GM19324 (cell line): ENCODE measurements at regions not wholly inside any gene's neighbourhood (a gene's known extent, or its start where the extent isn't known, plus 50 kb on each side); places are given as distances from the start of the nearest gene placed in this dataset.
"Not testable (repeated sequence)": the region's sequence is repeated elsewhere in the genome, so short reads cannot be mapped to it uniquely, and the experiment has no call there.

Experiments used
- ATAC-seq: cut with Tn5 transposase; IDR thresholded peaks from one replicate; pipeline ENCODE4 v1.9.1; 2021; ENCODE audit warnings: mild to moderate bottlenecking, moderate library complexity; ENCODE audit not compliant: unreplicated experiment, low FRiP score

DNA sequence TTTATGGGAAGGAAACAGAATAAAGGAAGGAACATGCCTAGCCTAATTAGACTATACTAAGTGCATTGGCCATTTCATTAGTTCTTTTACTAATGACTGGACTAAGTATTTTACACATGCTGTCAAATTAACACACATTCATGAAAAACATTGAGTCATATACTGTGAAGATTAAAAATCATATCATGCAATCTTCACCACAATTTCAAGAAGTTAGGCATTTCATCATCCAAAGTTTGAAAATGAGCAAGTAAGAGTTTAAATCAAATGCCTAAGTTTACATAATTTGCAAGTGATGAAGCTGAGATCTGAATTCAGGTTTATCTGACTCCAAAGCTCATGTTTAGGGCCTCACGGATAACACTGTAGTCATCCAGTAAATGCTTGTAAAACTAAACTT, 601.0 kb downstream of the PDCD6IP start:
- no peak for ATAC-seq

- ATAC-seq: no peak
These were observed 606.7 kb downstream of the PDCD6IP start for GRCh38 chr3:34405159-34405558.

GRCh38 chr3:34407281-34407680, 608.9 kb downstream of the PDCD6IP start:
- ATAC-seq: no peak

- ATAC-seq: no peak
These were observed 609.7 kb downstream of the PDCD6IP start for GRCh38 chr3:34408088-34408487.

DNA sequence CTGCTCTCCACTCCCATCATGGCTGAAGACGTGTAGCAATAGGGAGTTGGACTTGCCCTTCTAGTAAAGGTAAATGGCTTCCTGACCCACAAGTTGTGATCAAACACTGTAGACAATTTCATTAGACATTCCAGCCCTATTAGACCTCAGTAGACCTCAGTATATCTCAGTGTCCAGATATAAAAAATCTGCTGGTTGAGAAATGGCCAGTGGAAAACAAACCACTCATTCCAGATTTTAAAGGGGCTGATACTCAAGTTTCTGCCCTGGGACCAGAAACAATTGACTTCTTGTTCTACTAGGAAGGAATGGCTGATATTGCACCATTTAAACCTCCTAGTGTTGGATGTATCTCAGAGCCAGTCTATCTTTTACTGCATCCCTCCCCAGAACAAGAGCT, 613.2 kb downstream of the PDCD6IP start:
- ATAC-seq: no peak

GRCh38 chr3:34419801-34420200, 621.4 kb downstream of the PDCD6IP start:
- no peak for ATAC-seq

DNA sequence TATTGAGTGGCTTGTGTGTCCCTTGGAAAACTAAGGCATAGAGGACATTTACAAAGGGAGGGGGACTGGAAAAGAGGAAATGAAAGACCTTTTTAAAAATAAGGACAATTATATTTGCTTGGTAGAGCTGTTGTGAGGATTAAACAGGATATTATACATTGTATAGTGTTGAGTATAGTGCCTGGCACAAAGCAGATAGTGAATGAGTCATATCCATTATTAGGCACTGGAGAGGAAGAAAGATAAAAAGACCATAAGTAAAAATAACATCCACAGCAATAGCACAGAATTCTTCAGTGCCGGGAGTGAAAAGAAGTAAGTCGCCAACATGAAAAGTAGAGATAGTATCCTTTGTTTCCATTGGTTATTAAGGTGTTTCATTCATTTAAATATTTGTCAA, 623.3 kb downstream of the PDCD6IP start:
- ATAC-seq: no peak

GRCh38 chr3:34439796-34440195, 641.4 kb downstream of the PDCD6IP start:
- no peak for ATAC-seq

- ATAC-seq: no peak
These were observed 645.7 kb downstream of the PDCD6IP start for GRCh38 chr3:34444137-34444536.

DNA sequence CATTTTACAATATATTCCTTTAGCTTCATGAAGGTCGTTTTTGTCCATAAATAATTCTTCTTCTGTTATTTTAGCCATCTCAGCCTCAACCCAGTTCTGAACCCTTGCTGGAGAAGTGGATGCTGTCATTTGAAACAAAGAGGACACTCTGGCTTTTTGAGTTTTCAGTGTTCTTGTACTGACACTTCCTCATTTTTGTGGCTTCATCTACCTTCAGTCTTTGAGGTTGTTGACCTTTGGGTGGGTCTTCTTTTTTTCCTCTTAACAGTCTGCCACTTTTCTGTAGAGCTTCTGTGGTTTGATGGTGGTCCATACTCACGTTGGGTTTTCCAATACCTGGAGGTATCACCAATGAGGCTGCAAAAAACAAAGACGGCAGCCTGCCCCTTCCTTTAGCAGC, 650.9 kb downstream of the PDCD6IP start:
- no peak for ATAC-seq

GRCh38 chr3:34463414-34463813, 665.0 kb downstream of the PDCD6IP start:
- no peak for ATAC-seq

DNA sequence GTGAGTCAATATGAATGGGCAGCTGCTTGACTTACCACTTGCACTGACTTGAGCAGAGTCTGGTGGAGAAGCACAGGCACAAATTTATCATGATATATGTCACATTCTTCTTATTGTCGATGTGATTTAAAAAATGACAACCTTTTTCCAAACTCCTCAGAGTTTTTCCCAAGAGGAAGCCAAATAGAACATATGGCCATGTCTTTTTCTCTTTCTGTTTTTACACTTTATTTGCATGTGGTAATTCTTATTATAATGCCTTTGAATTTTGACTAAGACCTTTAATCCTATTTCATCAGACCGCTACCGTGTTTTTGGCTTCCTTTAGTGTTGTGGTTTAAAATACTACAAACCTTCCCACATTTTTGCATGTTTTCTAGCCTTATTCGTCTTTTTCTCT, 666.2 kb downstream of the PDCD6IP start:
- no peak for ATAC-seq

DNA sequence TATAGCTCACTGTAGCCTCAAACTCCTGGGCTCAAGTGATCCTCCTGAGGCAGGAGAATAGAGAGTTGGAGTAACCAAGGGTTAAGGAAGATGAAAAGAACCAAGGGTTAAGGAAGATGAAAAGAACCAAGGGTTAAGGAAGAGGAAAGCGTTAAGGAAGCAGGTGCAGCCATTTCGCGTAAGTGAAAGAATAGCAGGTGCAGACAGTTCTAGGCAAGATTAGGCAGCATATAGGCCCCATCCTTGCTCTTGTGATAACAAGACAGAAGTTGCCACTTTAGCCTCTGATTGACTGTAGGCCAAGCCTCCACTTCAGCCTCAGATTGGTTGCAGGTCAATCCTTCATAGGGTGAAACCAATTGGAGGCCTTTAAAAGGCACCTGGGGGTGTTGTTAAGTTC, 677.4 kb downstream of the PDCD6IP start:
- no peak for ATAC-seq

DNA sequence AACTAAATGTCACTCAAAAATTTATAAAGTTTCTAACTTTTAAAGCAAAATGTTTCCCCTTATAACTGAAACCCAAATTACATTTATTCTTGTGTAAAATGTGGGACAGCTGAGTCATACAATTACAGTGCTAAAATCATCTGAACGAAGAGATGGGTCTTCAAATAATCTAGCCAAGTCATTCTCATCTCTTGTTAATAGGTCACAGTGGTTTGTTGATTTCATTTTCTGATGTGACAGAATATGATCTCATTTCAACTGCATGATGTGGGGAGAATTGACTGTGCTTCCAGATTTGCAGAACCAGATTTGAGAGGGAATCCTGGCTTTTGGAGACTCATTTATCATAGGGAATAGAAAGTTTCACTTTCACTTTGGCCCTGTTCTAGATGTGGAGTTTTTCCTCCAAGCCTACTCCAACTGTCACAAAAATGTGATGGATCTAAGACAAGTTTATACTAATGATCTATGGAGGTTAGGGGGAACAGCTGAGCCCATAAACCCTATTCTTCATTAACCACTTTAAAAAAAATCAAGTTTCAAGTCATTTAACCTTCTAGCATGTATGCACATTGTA, 685.0 kb downstream of the PDCD6IP start:
- no peak for ATAC-seq

GRCh38 chr3:34504366-34504765, 705.9 kb downstream of the PDCD6IP start:
- no peak for ATAC-seq

GRCh38 chr3:34504775-34505174, 706.3 kb downstream of the PDCD6IP start:
- ATAC-seq: no peak

DNA sequence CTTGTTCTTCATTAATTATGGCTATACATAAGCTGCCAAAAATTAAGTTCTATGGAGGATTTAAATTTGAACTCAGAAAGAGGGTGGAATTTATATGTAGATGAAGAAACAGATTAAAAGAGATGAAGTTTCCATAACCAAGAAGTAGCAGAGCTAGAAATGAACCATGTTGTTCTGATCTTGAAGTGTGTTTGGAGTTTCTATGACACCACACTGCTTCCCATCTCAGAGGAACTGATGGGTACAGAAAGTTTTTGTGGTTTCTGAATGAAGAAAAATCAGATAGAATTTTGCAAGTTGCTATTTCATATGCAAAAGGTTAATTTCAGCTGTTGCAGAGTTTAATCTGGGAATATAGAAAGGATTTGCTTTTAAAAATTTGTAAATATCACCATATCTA, 710.3 kb downstream of the PDCD6IP start:
- no peak for ATAC-seq

- no peak for ATAC-seq
These were observed 713.5 kb downstream of the PDCD6IP start for GRCh38 chr3:34511891-34512290.

DNA sequence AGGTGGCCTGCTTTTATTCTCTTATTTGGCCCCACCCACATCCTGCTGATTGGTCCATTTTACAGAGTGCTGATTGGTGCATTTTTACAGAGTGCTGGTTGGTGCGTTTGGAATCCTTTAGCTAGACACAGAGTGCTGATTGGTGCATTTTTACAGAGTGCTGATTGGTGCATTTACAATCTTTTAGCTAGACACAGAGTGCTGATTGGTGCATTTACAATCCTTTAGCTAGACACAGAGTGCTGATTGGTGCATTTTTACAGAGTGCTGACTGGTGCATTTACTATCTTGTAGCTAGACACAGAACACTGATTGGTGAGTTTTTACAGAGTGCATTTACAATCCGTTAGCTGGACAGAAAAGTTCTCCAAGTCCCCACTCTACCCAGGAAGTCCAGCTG, 720.6 kb downstream of the PDCD6IP start:
- ATAC-seq: not testable (repeated sequence)

DNA sequence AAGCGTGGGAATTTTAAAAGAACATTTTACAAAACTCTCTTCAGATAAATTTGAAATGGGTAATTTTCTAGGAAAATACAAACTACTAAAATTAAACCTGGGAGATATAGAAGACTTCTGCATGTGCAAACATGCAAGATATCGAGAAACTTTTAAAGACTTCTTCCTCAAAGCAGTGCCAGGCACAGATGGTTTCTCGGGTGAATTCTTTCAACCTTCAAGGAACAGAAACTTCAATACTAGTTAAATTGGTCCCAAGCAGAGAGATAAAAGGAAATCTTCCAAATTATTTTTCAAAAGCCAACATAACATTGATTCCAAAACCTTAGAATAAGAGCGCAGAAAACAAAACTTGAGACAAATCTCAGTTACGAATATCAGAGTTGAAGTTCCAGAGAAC, 732.7 kb downstream of the PDCD6IP start:
- ATAC-seq: no peak

GRCh38 chr3:34533451-34533850, 735.0 kb downstream of the PDCD6IP start:
- ATAC-seq: no peak

GRCh38 chr3:34534013-34534412, 735.6 kb downstream of the PDCD6IP start:
- ATAC-seq: no peak

DNA sequence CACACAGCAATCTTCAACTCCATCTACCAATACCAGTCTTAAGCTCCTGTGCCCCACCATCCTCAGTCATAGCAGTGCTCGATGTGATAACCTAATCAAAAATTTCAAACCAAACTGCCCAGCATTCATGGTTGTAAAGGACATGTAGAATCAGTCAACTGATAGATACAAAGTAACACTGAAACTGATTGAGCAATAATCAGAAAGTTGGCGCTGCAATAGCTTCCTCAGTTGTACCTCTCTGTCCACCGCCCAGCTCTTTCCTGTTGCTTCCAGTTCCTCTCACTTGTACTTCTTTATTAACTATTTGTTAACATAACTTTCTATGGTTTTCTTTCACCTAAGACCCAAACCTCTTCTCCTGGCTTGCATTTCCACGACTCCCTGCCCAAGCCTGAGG, 745.7 kb downstream of the PDCD6IP start:
- ATAC-seq: no peak
